ENCODE measurements at regions not wholly inside any gene's neighbourhood (a gene's known extent, or its start where the extent isn't known, plus 50 kb on each side); places are given as distances from the start of the nearest gene placed in this dataset.
"Not testable (repeated sequence)": the region's sequence is repeated elsewhere in the genome, so short reads cannot be mapped to it uniquely, and the experiment has no call there.

DNA sequence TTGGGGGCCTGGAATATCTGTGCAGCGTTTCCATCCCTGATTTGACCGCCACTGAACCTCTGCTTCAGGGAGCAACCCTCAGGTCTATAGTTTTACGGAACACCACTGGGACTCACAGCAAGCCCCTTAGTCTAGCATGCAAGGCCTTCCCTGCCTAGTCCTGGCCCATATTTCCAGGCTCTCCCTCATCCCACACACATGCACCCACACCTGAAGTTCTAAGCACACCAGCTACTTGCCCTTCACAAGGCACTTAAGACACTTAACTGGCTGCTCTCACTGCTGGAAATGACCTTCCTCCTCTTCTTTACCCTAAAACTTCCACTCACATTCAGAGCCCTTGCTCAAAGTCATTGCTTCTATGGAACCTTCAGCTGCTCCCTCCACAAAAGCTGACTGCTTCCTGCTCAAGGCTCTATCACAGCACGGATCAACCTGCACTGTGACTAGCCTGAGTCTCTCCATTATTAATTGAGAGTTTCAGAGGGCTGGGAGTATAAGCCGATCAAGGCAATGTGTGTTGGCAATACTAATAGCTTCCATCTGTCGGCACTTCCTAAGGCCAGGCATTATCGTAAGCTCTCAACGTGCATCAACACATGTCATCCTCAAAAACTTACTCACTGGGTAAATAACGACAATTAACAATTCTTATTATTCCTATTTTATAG is 84.3 kb downstream of the RRAGC start:
- POLR2A ChIA-PET: no interaction called here
- Mint-ChIP-seq H3K27ac (no peak overlapping the region), H3K9me3 (no peaks in the 10 kb centered on the region), H3K27me3 (peaks cover 19% of the 10 kb centered on the region), H3K36me3 (no peaks in the 10 kb centered on the region), H3K4me1 (ENCODE audit: low read depth) (no peaks in the 10 kb centered on the region), H3K4me3 (no peak overlapping the region)
- CTCF ChIA-PET: no interaction called here
- intact Hi-C loops (cut with micrococcal nuclease): no loop called here
- no peak for DNase-seq

DNA sequence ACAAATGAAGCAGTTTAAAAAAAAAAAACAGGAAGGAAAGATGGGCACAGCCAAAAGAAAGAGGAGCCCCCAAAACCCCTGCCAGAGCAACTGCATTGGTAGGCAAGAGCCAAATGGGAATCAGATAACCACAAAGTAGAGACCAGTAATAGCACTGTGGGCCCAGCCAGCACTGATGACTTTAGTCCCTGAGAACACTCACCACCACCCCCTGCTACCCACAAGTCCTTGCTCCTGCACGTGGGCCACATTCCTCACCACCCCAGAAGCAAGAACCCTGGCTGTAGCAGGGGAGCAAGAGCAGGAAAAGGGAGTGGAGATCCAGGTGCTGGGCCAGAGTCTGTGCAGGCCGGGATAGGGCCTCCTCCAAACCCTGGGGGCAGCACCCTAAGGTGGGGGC is 86.1 kb downstream of the RRAGC start:
- intact Hi-C loops (cut with micrococcal nuclease): no loop called here
- Mint-ChIP-seq H3K36me3 (no peaks in the 10 kb centered on the region), H3K4me1 (ENCODE audit: low read depth) (no peaks in the 10 kb centered on the region), H3K9me3 (no peaks in the 10 kb centered on the region), H3K4me3 (no peak overlapping the region), H3K27me3 (peaks cover 14% of the 10 kb centered on the region), H3K27ac (no peak overlapping the region)
- ChIA-PET POLR2A (no interaction called here), CTCF (no interaction called here)
- DNase-seq: no peak

- DNase-seq: no peak
- ChIA-PET POLR2A (no interaction called here), CTCF (no interaction called here)
- Mint-ChIP-seq H3K36me3 (no peaks in the 10 kb centered on the region), H3K27me3 (peaks cover 17% of the 10 kb centered on the region), H3K4me3 (no peak overlapping the region), H3K4me1 (ENCODE audit: low read depth) (no peaks in the 10 kb centered on the region), H3K27ac (no peak overlapping the region), H3K9me3 (no peaks in the 10 kb centered on the region)
- intact Hi-C loops (cut with micrococcal nuclease): no loop called here
Measured at GRCh38 chr1:38772953-38773352, 86.6 kb downstream of the RRAGC start.

- no peak overlapping the region for H3K27ac Mint-ChIP-seq
- no peaks in the 10 kb centered on the region for H3K4me1 Mint-ChIP-seq (ENCODE audit: low read depth)
- CTCF ChIA-PET: no interaction called here
- H3K4me3 Mint-ChIP-seq: no peak overlapping the region
- POLR2A ChIA-PET: no interaction called here
- intact Hi-C loops (cut with micrococcal nuclease): no loop called here
- no peaks in the 10 kb centered on the region for H3K36me3 Mint-ChIP-seq
- peaks cover 15% of the 10 kb centered on the region for H3K27me3 Mint-ChIP-seq
- H3K9me3 Mint-ChIP-seq: no peaks in the 10 kb centered on the region
- no peak for DNase-seq
Measured at GRCh38 chr1:38772026-38772425, 87.5 kb downstream of the RRAGC start.

- H3K36me3 Mint-ChIP-seq; H3K27ac Mint-ChIP-seq; CTCF ChIA-PET; H3K4me1 Mint-ChIP-seq (ENCODE audit: low read depth); POLR2A ChIA-PET; H3K9me3 Mint-ChIP-seq; DNase-seq; intact Hi-C loops (cut with micrococcal nuclease); H3K4me3 Mint-ChIP-seq: not testable (repeated sequence)
- H3K27me3 Mint-ChIP-seq: peaks cover 19% of the 10 kb centered on the region
Measured at GRCh38 chr1:38770516-38771173, 88.9 kb downstream of the RRAGC start.

DNA sequence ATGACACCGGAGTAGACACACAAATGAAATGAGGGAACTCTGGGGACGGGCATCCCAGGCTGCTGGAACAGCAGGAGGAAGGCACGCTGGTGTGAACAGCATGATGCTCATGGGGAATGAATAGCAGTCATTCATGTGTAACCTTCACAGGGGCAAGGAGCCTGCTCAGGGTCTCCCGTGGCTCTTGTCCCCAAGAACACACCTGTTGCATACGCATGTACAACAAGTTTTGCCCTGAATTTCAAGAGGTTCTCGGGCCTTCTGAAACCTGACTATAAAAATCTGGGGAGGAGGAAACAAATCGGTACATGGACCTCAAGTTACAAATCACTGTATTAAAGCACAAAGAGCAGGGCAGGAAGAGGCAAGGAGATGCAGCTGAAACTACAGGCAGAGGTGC is 93.4 kb downstream of the RRAGC start:
- POLR2A ChIA-PET: no interaction called here
- Mint-ChIP-seq H3K27ac (no peak overlapping the region), H3K27me3 (peaks cover 19% of the 10 kb centered on the region), H3K4me3 (no peak overlapping the region), H3K4me1 (ENCODE audit: low read depth) (no peaks in the 10 kb centered on the region), H3K36me3 (no peaks in the 10 kb centered on the region), H3K9me3 (no peaks in the 10 kb centered on the region)
- no peak for DNase-seq
- intact Hi-C loops (cut with micrococcal nuclease): no loop called here
- CTCF ChIA-PET: no interaction called here

GRCh38 chr1:38763121-38763520 is 96.5 kb downstream of the RRAGC start:
- H3K4me3 Mint-ChIP-seq: no peak overlapping the region
- CTCF ChIA-PET: no interaction called here
- POLR2A ChIA-PET: no interaction called here
- H3K9me3 Mint-ChIP-seq: no peaks in the 10 kb centered on the region
- H3K4me1 Mint-ChIP-seq (ENCODE audit: low read depth): no peaks in the 10 kb centered on the region
- DNase-seq: no peak
- H3K27me3 Mint-ChIP-seq: peaks cover 19% of the 10 kb centered on the region
- no peaks in the 10 kb centered on the region for H3K36me3 Mint-ChIP-seq
- H3K27ac Mint-ChIP-seq: no peak overlapping the region
- intact Hi-C loops (cut with micrococcal nuclease): no loop called here

- H3K36me3 Mint-ChIP-seq: no peaks in the 10 kb centered on the region
- no peaks in the 10 kb centered on the region for H3K9me3 Mint-ChIP-seq
- intact Hi-C loops (cut with micrococcal nuclease): no loop called here
- no peaks in the 10 kb centered on the region for H3K4me1 Mint-ChIP-seq (ENCODE audit: low read depth)
- POLR2A ChIA-PET: no interaction called here
- H3K4me3 Mint-ChIP-seq: no peak overlapping the region
- peaks cover 20% of the 10 kb centered on the region for H3K27me3 Mint-ChIP-seq
- CTCF ChIA-PET: no interaction called here
- H3K27ac Mint-ChIP-seq: no peak overlapping the region
- DNase-seq: no peak
Measured at GRCh38 chr1:38760562-38760961, 99.0 kb downstream of the RRAGC start.

GRCh38 chr1:38758820-38759219 is 100.8 kb downstream of the RRAGC start:
- no peaks in the 10 kb centered on the region for H3K36me3 Mint-ChIP-seq
- no peaks in the 10 kb centered on the region for H3K9me3 Mint-ChIP-seq
- intact Hi-C loops (cut with micrococcal nuclease): no loop called here
- CTCF ChIA-PET: no interaction called here
- DNase-seq: no peak
- no peak overlapping the region for H3K4me3 Mint-ChIP-seq
- POLR2A ChIA-PET: no interaction called here
- no peaks in the 10 kb centered on the region for H3K4me1 Mint-ChIP-seq (ENCODE audit: low read depth)
- peaks cover 28% of the 10 kb centered on the region for H3K27me3 Mint-ChIP-seq
- H3K27ac Mint-ChIP-seq: no peak overlapping the region

DNA sequence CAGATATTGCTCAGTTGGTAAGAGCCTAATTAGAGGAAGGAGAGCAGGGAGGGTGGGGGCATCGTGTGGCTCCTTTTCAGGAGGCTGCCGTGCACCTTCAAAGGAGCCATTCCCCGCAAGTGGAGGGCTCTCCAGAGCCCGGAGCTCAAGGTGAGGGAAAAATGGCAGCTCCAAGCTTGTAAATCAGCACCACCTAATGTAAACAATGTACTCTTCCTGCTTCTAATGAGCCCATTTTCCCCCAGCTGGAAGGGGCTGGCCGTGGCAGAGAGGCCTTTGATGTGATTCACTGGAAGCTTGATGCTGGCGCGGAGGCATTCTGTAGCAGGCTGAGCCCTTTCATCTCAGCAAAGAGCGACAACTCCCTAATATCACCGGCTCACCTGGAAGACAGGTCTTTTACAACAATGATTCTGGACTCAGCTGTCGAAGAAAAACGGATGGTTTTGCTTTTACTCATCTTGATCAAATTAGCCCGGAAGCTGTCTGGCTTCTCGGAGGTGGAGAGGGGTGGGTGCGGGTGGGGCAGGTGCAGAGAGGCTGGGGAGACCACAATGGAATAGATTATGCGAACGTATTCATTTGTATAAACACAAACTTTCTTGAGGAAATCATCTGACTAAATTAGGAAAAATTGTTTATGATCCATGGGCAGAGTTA is 112.5 kb downstream of the RRAGC start:
- ChIA-PET POLR2A (no interaction called here), CTCF (no interaction called here)
- H3K4me1 Mint-ChIP-seq (ENCODE audit: low read depth): peaks cover 15% of the 10 kb centered on the region
- no peaks in the 10 kb centered on the region for H3K36me3 Mint-ChIP-seq
- peak; percentile 15 for DNase-seq
- no peak overlapping the region for H3K4me3 Mint-ChIP-seq
- H3K27me3 Mint-ChIP-seq: peaks cover 17% of the 10 kb centered on the region
- H3K9me3 Mint-ChIP-seq: peaks cover 5% of the 10 kb centered on the region
- no peak overlapping the region for H3K27ac Mint-ChIP-seq
- intact Hi-C loops (cut with micrococcal nuclease): no loop called here

DNA sequence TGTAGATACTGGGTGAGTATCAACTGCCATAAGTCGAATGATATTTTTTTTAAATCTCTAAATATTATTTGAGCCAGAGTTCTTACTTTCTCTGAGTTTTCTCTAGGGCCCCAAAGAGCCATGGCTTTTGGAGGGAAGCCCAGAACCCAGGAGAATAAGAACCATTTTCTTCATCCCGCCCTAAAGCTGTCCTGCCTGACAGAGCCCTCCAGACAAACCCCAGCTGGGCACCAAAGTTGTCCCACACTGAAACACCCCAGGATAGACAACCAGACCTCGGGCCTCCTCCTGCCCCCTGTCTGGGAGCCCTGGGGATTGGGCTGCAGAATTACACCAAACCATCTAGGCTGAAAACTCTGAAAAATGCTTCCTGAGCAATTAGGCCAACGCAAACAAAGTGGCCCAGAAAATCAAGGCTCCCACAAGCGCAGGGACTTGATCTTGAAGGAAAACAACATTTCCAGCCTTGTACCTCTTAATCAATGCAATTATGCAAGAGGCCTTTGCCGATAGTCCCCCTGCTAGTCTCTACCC is 113.1 kb downstream of the RRAGC start:
- Mint-ChIP-seq H3K36me3 (no peaks in the 10 kb centered on the region), H3K27ac (no peak overlapping the region), H3K4me3 (no peak overlapping the region), H3K27me3 (peaks cover 11% of the 10 kb centered on the region), H3K4me1 (ENCODE audit: low read depth) (peaks cover 15% of the 10 kb centered on the region), H3K9me3 (peaks cover 5% of the 10 kb centered on the region)
- ChIA-PET POLR2A (no interaction called here), CTCF (no interaction called here)
- intact Hi-C loops (cut with micrococcal nuclease): no loop called here
- DNase-seq: no peak

DNA sequence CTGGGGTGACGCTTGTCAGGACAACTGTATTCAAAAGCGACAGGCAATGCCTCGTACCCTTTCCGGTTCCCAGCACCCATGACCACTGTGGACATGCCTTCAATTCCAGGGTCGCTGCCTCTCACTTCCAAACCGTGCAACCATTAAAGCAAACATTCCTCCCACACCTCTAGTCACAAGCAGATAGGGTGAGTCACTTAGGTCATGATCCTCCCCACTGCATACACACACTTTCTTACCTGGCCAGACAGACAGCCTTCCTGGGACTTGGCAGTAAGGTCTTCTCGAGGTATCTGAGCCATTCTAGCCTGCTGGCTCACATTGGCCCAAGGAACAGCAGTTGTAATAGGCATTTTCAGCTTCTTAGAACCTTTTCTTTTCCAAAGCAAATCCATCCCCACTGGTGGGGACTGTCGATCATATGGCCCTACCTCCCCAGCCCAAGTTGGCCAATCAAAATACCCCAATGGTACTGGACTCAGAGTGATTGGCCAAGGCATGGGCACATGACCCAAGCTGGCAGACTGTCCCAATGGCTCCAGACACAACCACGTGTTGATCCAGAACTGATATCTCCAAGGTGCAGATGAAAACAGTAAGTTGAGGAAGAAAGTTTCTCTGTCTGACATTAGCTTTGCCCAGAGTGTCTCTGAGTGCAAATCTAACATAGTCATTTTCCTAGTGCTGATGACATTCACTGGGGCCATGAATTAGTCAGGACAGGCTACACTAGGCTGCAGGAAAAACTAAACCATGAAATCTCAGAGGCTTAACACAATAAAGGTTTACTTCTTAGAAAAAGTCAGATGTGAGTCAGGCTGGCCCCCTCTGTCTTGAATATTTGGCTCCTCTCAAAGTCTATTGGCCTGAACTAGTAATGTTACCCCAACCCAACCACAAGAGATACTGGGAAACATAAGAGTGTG is 113.8 kb downstream of the RRAGC start:
- peak; percentile 20 for DNase-seq
- H3K27me3 Mint-ChIP-seq: peaks cover 10% of the 10 kb centered on the region
- peaks cover 15% of the 10 kb centered on the region for H3K4me1 Mint-ChIP-seq (ENCODE audit: low read depth)
- POLR2A ChIA-PET: no interaction called here
- CTCF ChIA-PET: no interaction called here
- H3K9me3 Mint-ChIP-seq: peaks cover 5% of the 10 kb centered on the region
- intact Hi-C loops (cut with micrococcal nuclease): no loop called here
- H3K36me3 Mint-ChIP-seq: no peaks in the 10 kb centered on the region
- no peak overlapping the region for H3K4me3 Mint-ChIP-seq
- peak overlapping the region; percentile 59 for H3K27ac Mint-ChIP-seq

All from activated CD4-positive, alpha-beta memory T cell treated with anti-CD3 and anti-CD28 coated beads for 36 hours (primary cell).